Gastrocnemius medialis (tissue), 4 donors: ENCODE measurements at regions not wholly inside any gene's neighbourhood (a gene's known extent, or its start where the extent isn't known, plus 50 kb on each side); places are given as distances from the start of the nearest gene placed in this dataset.

Experiments
- CTCF ChIP-seq, 5 experiments: fragments of 450-650 bp in 3 of 5; fragments of 200-600 bp in 2 of 5; sonication (generic) in 2 of 5; IDR thresholded peaks in 4 of 5; conservative IDR thresholded peaks in 1 of 5; 1 replicate in 4 of 5; 2 replicates in 1 of 5; pipeline ENCODE4 v1.5.1; 2016 to 2019; ENCODE audit warnings: antibody characterized with exemption in 5 of 5, mild to moderate bottlenecking in 3 of 5, moderate library complexity in 3 of 5
- POLR2A ChIP-seq, 2 donors: fragments of 450-650 bp; IDR thresholded peaks; one replicate each; pipeline ENCODE4 v1.6.1; 2017; ENCODE audit warnings: antibody characterized with exemption in 2 of 2, mild to moderate bottlenecking in 2 of 2, moderate library complexity in 2 of 2

GRCh38 chr2:33907866-33908265 lies 308.8 kb upstream of the FAM98A start:
- TF ChIP-seq CTCF (IDR thresholded peaks at IDR 0.05 in 4 of 5, conservative IDR thresholded peaks at IDR 0.05 in 1 of 5), result no peak
- no peak for TF ChIP-seq POLR2A (IDR thresholded peaks at IDR 0.05)
